Renal pelvis (tissue), 1 donor: ENCODE measurements at regions not wholly inside any gene's neighbourhood (a gene's known extent, or its start where the extent isn't known, plus 50 kb on each side); places are given as distances from the start of the nearest gene placed in this dataset.
A peak's percentile ranks its signal among the peaks of the same experiment; 100 is the strongest.

Source experiments
- DNase-seq: peaks from one replicate; pipeline ENCODE4 v3.0.0-alpha.2; 2013

DNA sequence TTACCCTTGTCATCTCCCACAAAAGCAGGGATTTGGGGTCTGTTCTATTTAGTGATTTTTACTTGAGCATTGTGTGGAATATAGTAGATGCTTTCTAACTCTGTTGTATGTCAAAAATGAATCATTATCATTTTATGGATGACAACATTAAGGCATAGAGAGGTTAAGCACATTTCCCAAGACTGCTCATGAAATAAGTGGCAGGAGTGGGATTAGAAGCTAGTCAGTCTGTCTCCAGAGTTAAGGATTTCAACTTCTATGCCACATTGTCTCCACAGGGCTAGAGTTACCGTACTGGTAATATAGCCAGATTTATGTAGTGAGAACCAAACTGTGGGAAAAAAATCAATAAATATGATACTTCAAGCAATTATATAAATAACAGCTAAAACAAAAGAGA, 170.6 kb upstream of the DCN start:
- no peak for DNase-seq

- DNase-seq: no peak
Observed at GRCh38 chr12:91349476-91349875, 166.9 kb upstream of the DCN start.

- peak; percentile 51 for DNase-seq
Observed at GRCh38 chr12:91347481-91348214, 165.0 kb upstream of the DCN start.

- no peak for DNase-seq
Observed at GRCh38 chr12:91346827-91347226, 164.2 kb upstream of the DCN start.

- DNase-seq: no peak
Observed at GRCh38 chr12:91344408-91344807, 161.8 kb upstream of the DCN start.

- no peak for DNase-seq
Observed at GRCh38 chr12:91343010-91343409, 160.4 kb upstream of the DCN start.

GRCh38 chr12:91339106-91339505, 156.5 kb upstream of the DCN start:
- no peak for DNase-seq

DNA sequence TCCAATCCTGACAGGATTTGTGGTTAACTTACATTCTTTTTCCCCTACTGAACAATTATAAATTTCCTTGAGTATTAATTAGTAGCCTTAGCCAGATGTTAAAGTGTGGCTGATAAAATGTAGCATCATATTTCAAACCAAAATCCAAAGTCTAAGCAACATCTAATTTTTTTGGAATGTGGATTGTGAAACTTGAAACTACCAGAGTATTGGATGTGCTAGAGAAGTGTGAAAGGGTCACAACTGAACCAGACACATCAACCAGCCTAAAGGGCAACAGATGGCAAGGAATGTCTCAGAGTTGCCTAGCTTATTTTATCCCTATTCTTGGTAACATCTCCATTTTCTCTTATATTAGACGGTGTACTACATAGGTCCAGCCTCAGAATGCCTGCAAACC, 153.1 kb upstream of the DCN start:
- DNase-seq: no peak

GRCh38 chr12:91333966-91334365, 151.3 kb upstream of the DCN start:
- no peak for DNase-seq

GRCh38 chr12:91332302-91332701, 149.7 kb upstream of the DCN start:
- no peak for DNase-seq

DNA sequence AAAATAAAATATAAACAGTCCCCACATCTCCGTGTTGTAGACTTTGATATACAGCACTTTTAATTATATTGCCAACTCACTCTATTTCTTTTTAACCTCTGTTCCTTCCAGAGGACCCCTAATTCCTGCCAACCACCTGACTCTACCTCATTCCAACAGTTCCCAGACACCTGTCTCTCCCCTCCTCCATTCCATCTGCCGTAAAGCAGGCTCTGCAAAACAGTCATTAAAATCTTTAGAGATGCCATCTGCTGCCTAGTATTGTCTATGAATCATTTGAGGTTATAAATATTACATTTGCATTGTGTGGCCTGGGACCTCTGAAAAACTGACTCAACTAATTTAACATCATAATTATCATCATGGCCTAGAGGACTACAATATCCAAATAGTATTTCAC, 148.8 kb upstream of the DCN start:
- no peak for DNase-seq

DNA sequence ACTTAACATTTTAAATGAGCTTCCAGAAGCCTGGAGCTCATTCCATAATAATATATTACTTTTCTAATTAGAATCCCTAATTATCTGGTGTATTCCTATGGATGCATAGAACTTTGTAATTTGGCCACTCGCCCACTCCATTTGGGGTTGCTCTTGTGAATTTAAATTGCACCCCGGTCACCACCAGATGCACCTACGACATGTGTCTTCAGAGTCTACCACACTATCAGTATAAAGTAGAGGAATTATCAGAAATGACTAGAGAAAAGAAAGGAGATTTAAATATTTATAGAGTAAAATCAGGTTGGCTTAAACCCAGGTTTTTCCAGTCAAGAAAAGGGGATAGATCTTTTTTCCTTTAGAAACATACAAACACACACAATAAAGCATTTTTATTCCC, 145.8 kb upstream of the DCN start:
- DNase-seq: no peak

GRCh38 chr12:91327889-91328288, 145.3 kb upstream of the DCN start:
- no peak for DNase-seq

DNA sequence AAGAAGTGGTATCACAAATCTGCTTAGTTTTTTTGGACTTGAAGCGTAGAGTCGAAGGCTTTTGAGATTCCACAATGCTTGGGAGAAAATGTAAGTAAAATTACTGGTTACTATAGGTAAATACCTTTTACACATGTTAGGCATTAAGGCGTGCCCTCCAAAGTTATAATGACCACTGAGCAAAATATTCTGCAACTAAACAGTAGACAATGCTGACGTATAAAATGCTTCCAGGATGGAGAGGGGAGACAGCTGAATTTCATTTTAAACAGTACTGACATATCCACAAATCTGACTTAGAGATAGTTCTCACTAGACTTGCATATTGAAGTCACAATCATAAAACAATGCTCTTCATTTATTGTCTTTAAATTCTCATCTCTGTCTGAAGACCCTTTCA, 144.5 kb upstream of the DCN start:
- DNase-seq: no peak

- peak; percentile 67 for DNase-seq
Observed at GRCh38 chr12:91326058-91327027, 143.7 kb upstream of the DCN start.

- DNase-seq: no peak
Observed at GRCh38 chr12:91320999-91321398, 138.4 kb upstream of the DCN start.

GRCh38 chr12:91319071-91319760, 136.6 kb upstream of the DCN start:
- DNase-seq: no peak

DNA sequence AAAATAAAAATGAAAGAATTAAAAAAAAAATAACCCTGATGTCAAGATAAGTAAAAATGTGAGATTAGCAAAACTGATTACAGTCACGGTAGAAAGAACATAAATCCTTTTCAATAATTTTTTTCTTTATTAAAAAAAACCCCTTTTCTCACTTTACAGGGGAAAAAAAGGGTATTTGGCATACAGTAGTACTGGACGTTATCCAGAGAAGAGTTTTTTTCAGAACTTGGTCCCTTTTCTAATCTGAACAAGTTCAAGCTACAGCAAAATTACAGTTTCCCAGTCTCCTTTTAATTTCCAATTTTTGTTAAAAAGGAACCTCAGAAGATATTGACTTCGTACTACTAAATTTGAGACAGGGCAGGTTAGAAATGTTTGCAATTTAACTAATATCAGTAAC, 134.7 kb upstream of the DCN start:
- DNase-seq: no peak

GRCh38 chr12:91316907-91317269, 134.3 kb upstream of the DCN start:
- DNase-seq: no peak

DNA sequence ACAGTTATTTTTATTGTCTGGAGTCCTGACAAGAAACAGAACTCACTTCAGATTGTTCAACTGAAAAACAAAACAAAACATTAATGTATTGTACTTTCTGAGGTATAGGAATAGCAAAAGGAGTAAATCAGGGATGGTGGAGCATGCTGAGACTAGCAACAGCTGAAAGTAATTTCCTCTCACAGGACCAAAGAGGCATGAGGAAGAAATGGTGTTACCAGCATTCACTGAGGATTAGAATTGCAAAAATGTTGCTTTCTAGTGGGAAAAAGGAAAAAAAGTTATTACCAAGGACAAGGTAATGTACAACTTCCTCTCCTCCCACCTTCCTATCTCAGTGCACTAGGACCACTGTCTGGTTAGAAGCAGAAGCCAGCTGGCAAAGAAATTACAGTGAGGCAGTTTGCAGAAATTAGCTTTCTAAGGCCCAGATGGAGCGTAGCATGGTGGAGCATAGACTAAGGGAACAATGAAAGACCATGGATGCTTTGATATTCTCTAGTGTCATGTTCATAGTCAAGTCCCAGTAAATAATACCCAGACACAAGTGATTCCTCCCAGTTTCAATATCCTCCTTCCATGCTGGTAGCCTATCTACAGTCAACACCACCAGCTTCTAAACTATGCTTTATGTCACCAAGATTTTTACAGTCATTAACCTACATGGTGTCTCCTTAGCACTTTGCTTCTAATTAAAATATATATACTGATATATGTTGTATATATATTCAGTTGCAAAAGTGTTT, 133.7 kb upstream of the DCN start:
- no peak for DNase-seq

DNA sequence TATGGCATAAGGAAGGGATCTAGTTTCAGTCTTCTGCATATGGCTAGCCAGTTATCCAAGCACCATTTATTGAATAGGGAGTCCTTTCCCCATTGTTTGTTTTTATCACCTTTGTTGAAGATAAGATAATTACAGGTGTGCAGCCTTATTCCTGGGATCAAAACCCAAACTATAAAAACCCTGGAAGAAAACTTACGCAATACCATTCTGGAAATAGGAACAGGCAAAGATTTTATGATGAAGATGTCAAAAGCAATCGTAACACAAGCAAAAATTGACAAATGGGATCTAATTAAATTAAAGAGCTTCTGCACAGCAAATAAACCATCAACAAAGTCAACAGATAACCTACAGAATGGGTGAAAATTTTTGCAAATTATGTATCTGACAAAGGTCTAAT, 128.5 kb upstream of the DCN start:
- no peak for DNase-seq

DNA sequence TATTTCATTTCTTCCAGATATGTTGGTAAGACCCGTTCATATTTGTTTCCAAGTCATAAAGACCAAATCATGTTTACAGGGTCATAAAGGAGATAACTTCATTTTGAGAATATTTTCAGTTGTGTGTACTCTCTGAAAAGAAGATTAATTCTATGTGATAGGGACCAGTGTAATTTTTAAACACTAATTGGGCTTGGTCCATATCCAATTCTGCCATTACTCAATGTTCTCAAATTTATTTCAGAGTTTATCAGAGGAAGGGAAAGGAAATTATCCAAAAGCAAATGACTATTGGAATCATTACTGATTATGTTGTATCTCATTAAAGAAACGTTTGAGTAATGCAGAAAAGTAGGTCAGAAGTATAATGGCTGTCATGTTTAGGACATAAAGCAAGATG, 126.8 kb upstream of the DCN start:
- no peak for DNase-seq
